IMR-90 (cell line): ENCODE measurements at regions not wholly inside any gene's neighbourhood (a gene's known extent, or its start where the extent isn't known, plus 50 kb on each side); places are given as distances from the start of the nearest gene placed in this dataset.

Experiments used
- ATAC-seq: fragments of 200-7000 bp; cut with Tn5 transposase; 2 replicates; pipeline ENCODE4 v1.9.1; 2020; ENCODE audit warnings: low read depth, mild to moderate bottlenecking, moderate library complexity
- BruUV-seq: library from RNA; stranded (reverse); fragments of 400-500 nt; replicated peaks from 2 replicates; lab custom pipeline; 2021; lab: Mats Ljungman, UMichigan
- CTCF ChIA-PET: fragments of 300-600 bp; formaldehyde crosslinking; extraction: SDS; loops from one replicate; lab custom pipeline; 2021; ENCODE audit warnings: antibody characterized with exemption; lab: Yijun Ruan, JAX
- POLR2A ChIA-PET: fragments of 300-600 bp; sonication (Branson Sonifier 250); formaldehyde crosslinking; loops from one replicate; lab custom pipeline; 2022; ENCODE audit warnings: antibody characterized with exemption; ENCODE audit not compliant: unreplicated experiment; lab: Charles Lee
- DNase-seq: peaks from one replicate; pipeline ENCODE4 v3.0.0; 2013
- H2AFZ ChIP-seq: replicated peaks from 2 replicates; pipeline ENCODE3; 2013; ENCODE audit warnings: low read length, mild to moderate bottlenecking; ENCODE audit not compliant: poor library complexity
- H2AK5ac ChIP-seq: 2 replicates; pipeline ENCODE4 v1.6.1; 2013; ENCODE audit warnings: low read depth, low read length, inconsistent platforms
- H2AK9ac ChIP-seq: replicated peaks from 2 replicates; pipeline ENCODE3; 2013; ENCODE audit warnings: mild to moderate bottlenecking, low read depth, low read length, moderate library complexity; ENCODE audit not compliant: poor library complexity
- H2BK120ac ChIP-seq: 2 replicates; pipeline ENCODE4 v1.6.1; 2013; ENCODE audit warnings: low read depth, low read length, inconsistent platforms
- H2BK15ac ChIP-seq: 3 replicates; pipeline ENCODE4 v1.6.1; 2013; ENCODE audit warnings: low read depth, low read length, inconsistent platforms
- H2BK20ac ChIP-seq: 2 replicates; pipeline ENCODE4 v1.6.1; 2013; ENCODE audit warnings: low read depth, mild to moderate bottlenecking, inconsistent platforms, low read length, moderate library complexity
- H2BK5ac ChIP-seq: 2 replicates; pipeline ENCODE4 v1.6.1; 2013; ENCODE audit warnings: mild to moderate bottlenecking, low read depth, low read length, inconsistent platforms; ENCODE audit not compliant: poor library complexity, severe bottlenecking
- H3K14ac ChIP-seq: replicated peaks from 2 replicates; pipeline ENCODE4 v1.6.1; 2013; ENCODE audit warnings: low read depth, low read length, inconsistent platforms
- H3K18ac ChIP-seq: 2 replicates; pipeline ENCODE4 v1.6.1; 2013; ENCODE audit warnings: low read depth, low read length, control low read depth
- H3K23ac ChIP-seq: 2 replicates; pipeline ENCODE4 v1.6.1; 2013; ENCODE audit warnings: low read depth, low read length, inconsistent platforms
- H3K27ac ChIP-seq: 2 replicates; pipeline ENCODE4 v1.5.1; 2013; ENCODE audit warnings: mild to moderate bottlenecking, control low read depth, low read length; ENCODE audit not compliant: insufficient read depth
- H3K27me3 ChIP-seq: 2 replicates; pipeline ENCODE4 v1.6.1; 2013; ENCODE audit warnings: low read length; ENCODE audit not compliant: control insufficient read depth, insufficient read depth
- H3K36me3 ChIP-seq: 2 replicates; pipeline ENCODE4 v1.6.1; 2013; ENCODE audit warnings: low read length, mixed read lengths; ENCODE audit not compliant: control insufficient read depth, insufficient read depth
- H3K4ac ChIP-seq: 2 replicates; pipeline ENCODE4 v1.6.1; 2013; ENCODE audit warnings: low read depth, low read length, inconsistent platforms
- H3K4me1 ChIP-seq: 2 replicates; pipeline ENCODE4 v1.6.1; 2013; ENCODE audit warnings: low read length, mixed read lengths; ENCODE audit not compliant: control insufficient read depth, insufficient read depth
- H3K4me2 ChIP-seq: 2 replicates; pipeline ENCODE4 v1.6.1; 2013; ENCODE audit warnings: low read depth, mild to moderate bottlenecking, control low read depth, low read length, moderate library complexity
- H3K4me3 ChIP-seq: 2 replicates; pipeline ENCODE4 v1.5.1; 2013; ENCODE audit warnings: low read depth, mild to moderate bottlenecking, control low read depth, low read length, moderate library complexity; ENCODE audit not compliant: insufficient read depth
- H3K56ac ChIP-seq: 2 replicates; pipeline ENCODE4 v1.6.1; 2013; ENCODE audit warnings: low read length, inconsistent platforms; ENCODE audit not compliant: insufficient read depth; ENCODE audit errors: extremely low read depth
- H3K79me1 ChIP-seq, 2 experiments: 2 replicates each; pipeline ENCODE4 v1.6.1; 2013; ENCODE audit warnings: low read length in 2 of 2, inconsistent platforms in 1 of 2, low read depth in 1 of 2
- H3K9ac ChIP-seq: 2 replicates; pipeline ENCODE4 v1.6.1; 2013; ENCODE audit warnings: low read depth, low read length, control low read depth
- H3K9me1 ChIP-seq: 2 replicates; pipeline ENCODE4 v1.6.1; 2013; ENCODE audit warnings: low read length, inconsistent platforms; ENCODE audit not compliant: insufficient read depth
- H3K9me3 ChIP-seq: 2 replicates; pipeline ENCODE4 v1.6.1; 2013; ENCODE audit warnings: low read length; ENCODE audit not compliant: control insufficient read depth, insufficient read depth
- H4K20me1 ChIP-seq: 2 replicates; pipeline ENCODE4 v1.6.1; 2013; ENCODE audit warnings: low read length, inconsistent platforms; ENCODE audit not compliant: insufficient read depth
- H4K5ac ChIP-seq: 2 replicates; pipeline ENCODE4 v1.6.1; 2013; ENCODE audit warnings: mild to moderate bottlenecking, low read depth, low read length, control low read depth
- H4K8ac ChIP-seq, 2 experiments: 2 replicates each; pipeline ENCODE4 v1.6.1; 2013; ENCODE audit warnings: low read depth in 2 of 2, low read length in 2 of 2, control low read depth in 1 of 2, inconsistent platforms in 1 of 2
- H4K91ac ChIP-seq: 2 replicates; pipeline ENCODE4 v1.6.1; 2013; ENCODE audit warnings: low read depth, low read length, inconsistent platforms; ENCODE audit not compliant: insufficient read depth
- BHLHE40 ChIP-seq: fragments of 150-350 bp; IDR thresholded peaks from 2 replicates; pipeline ENCODE4 v1.6.1; 2016; ENCODE audit warnings: mild to moderate bottlenecking, low read depth, low read length
- CEBPB ChIP-seq: IDR thresholded peaks from 2 replicates; pipeline ENCODE4 v1.6.1; 2012; ENCODE audit warnings: low read depth, low read length, improper control_type of control experiment
- CTCF ChIP-seq: conservative IDR thresholded peaks from 2 replicates; pipeline ENCODE4 v1.5.1; 2012; ENCODE audit warnings: mild to moderate bottlenecking, low read depth, low read length, improper control_type of control experiment
- FOS ChIP-seq: fragments of 150-350 bp; IDR thresholded peaks from 2 replicates; pipeline ENCODE4 v1.6.1; 2016; ENCODE audit warnings: low read depth, low read length
- MAFK ChIP-seq: IDR thresholded peaks from 2 replicates; pipeline ENCODE4 v1.6.1; 2012; ENCODE audit warnings: low read depth, low read length, improper control_type of control experiment
- MAZ ChIP-seq: IDR thresholded peaks from 2 replicates; pipeline ENCODE4 v1.6.1; 2012; ENCODE audit warnings: low read depth, mild to moderate bottlenecking, low read length, improper control_type of control experiment, moderate library complexity, borderline replicate concordance
- RAD21 ChIP-seq: IDR thresholded peaks from 2 replicates; pipeline ENCODE4 v1.6.1; 2012; ENCODE audit warnings: low read length, improper control_type of control experiment
- RCOR1 ChIP-seq: IDR thresholded peaks from 2 replicates; pipeline ENCODE4 v1.6.1; 2012; ENCODE audit warnings: mild to moderate bottlenecking, low read length, improper control_type of control experiment; ENCODE audit not compliant: insufficient replicate concordance
- WGBS, 2 experiments: methylation state at CpG; one replicate each; pipeline versions ENCODE4 v1.1.5 to v1.1.7; 2013; ENCODE audit warnings: missing lambda C conversion rate in 2 of 2; ENCODE audit not compliant: insufficient read length in 1 of 2; ENCODE audit errors: extremely low coverage in 2 of 2; 5-methylcytosine and 5-hydroxymethylcytosine counted together
- dilution Hi-C: fragments of 300-500 bp; cut with HindIII; formaldehyde crosslinking; loops from one replicate; pipeline ENCODE4 v1.14.3; 2018; ENCODE audit warnings: low sequenced_read_pairs; ENCODE audit not compliant: unreplicated experiment
- in situ Hi-C: fragments of 300-500 bp; cut with MboI; formaldehyde crosslinking; loops from 3 replicates; pipeline ENCODE4 v1.14.3; 2019; ENCODE audit warnings: low sequenced_read_pairs, inconsistent platforms, mixed read lengths
- intact Hi-C: fragments of 100-400 bp; cut with micrococcal nuclease; formaldehyde crosslinking; loops from 2 replicates; pipeline ENCODE4 v1.10.0; 2022

- Histone ChIP-seq H3K27me3 (no peaks in the 10 kb centered on the region), H3K9ac (no peak overlapping the region), H3K14ac (no peak overlapping the region), H2BK5ac (no peak overlapping the region), H4K20me1 (no peaks in the 10 kb centered on the region), H3K36me3 (no peaks in the 10 kb centered on the region), H3K9me1 (no peaks in the 10 kb centered on the region), H2BK120ac (no peak overlapping the region), H3K4me3 (no peak overlapping the region), H3K56ac (no peak overlapping the region), H4K5ac (no peak overlapping the region), H4K91ac (no peak overlapping the region), H4K8ac (no peak overlapping the region), H3K9me3 (0 out of 2 replicates have a peak, but pooled peaks cover 3% of the 10 kb centered on the region), H3K4me1 (no peaks in the 10 kb centered on the region), H3K79me1 (no peaks in the 10 kb centered on the region), H2AFZ (no peak overlapping the region), H2BK15ac (no peak overlapping the region), H3K23ac (no peak overlapping the region), H2BK20ac (no peak overlapping the region), H2AK5ac (no peak overlapping the region), H3K4ac (no peak overlapping the region), H2AK9ac (no peak overlapping the region), H3K27ac (no peak overlapping the region), H3K4me2 (no peak overlapping the region), H3K18ac (no peak overlapping the region)
- no peak for TF ChIP-seq MAFK
- no peak for TF ChIP-seq MAZ
- no peak for TF ChIP-seq CTCF
- TF ChIP-seq FOS, result no peak
- TF ChIP-seq RCOR1, result no peak
- no peak for TF ChIP-seq BHLHE40
- no peak for TF ChIP-seq CEBPB
- no peak for TF ChIP-seq RAD21
- DNase-seq (no peak), ATAC-seq (no peak)
- intact Hi-C loops, result no loop called here
- POLR2A ChIA-PET, result no interaction called here
- WGBS, 2 experiments, result no CpG with 5 or more reads among the region's 3 CpGs
- BruUV-seq, result no TSS peak
- CTCF ChIA-PET, result no interaction called here
- in situ Hi-C loops, result no loop called here
- dilution Hi-C loops, result no loop called here
Measured at GRCh38 chr12:33942172-33942571, 80.1 kb upstream of the ALG10 start.
